ENCODE measurements at regions not wholly inside any gene's neighbourhood (a gene's known extent, or its start where the extent isn't known, plus 50 kb on each side); places are given as distances from the start of the nearest gene placed in this dataset.

GRCh38 chr20:48433178-48433577, 394.6 kb downstream of the PREX1 start:
- DNase-seq = no peak

- no peak for DNase-seq
Measured at GRCh38 chr20:48432494-48432832, 395.3 kb downstream of the PREX1 start.

- DNase-seq = no peak
Measured at GRCh38 chr20:48431653-48432493, 395.9 kb downstream of the PREX1 start.

- no peak for DNase-seq
Measured at GRCh38 chr20:48426630-48427029, 401.2 kb downstream of the PREX1 start.

- DNase-seq = no peak
Measured at GRCh38 chr20:48425817-48426612, 401.8 kb downstream of the PREX1 start.

GRCh38 chr20:48425321-48425720, 402.5 kb downstream of the PREX1 start:
- DNase-seq = no peak

- DNase-seq = no peak
Measured at GRCh38 chr20:48422242-48422960, 405.4 kb downstream of the PREX1 start.

GRCh38 chr20:48421547-48421946, 406.3 kb downstream of the PREX1 start:
- DNase-seq = no peak

- no peak for DNase-seq
Measured at GRCh38 chr20:48420176-48420575, 407.6 kb downstream of the PREX1 start.

GRCh38 chr20:48419173-48419572, 408.6 kb downstream of the PREX1 start:
- DNase-seq = no peak

- DNase-seq = no peak
Measured at GRCh38 chr20:48416002-48416401, 411.8 kb downstream of the PREX1 start.

GRCh38 chr20:48414786-48415185, 413.0 kb downstream of the PREX1 start:
- no peak for DNase-seq

- DNase-seq = no peak
Measured at GRCh38 chr20:48411919-48412522, 415.8 kb downstream of the PREX1 start.

- DNase-seq = no peak
Measured at GRCh38 chr20:48411245-48411644, 416.6 kb downstream of the PREX1 start.

GRCh38 chr20:48409055-48409615, 418.7 kb downstream of the PREX1 start:
- no peak for DNase-seq

- no peak for DNase-seq
Measured at GRCh38 chr20:48407710-48408109, 420.1 kb downstream of the PREX1 start.

- DNase-seq = no peak
Measured at GRCh38 chr20:48406912-48407340, 420.9 kb downstream of the PREX1 start.

GRCh38 chr20:48406498-48406897, 421.3 kb downstream of the PREX1 start:
- no peak for DNase-seq

- DNase-seq = no peak
Measured at GRCh38 chr20:48405909-48406308, 421.9 kb downstream of the PREX1 start.

- DNase-seq = no peak
Measured at GRCh38 chr20:48404598-48404997, 423.2 kb downstream of the PREX1 start.

GRCh38 chr20:48403167-48403761, 424.5 kb downstream of the PREX1 start:
- no peak for DNase-seq

GRCh38 chr20:48401359-48401758, 426.4 kb downstream of the PREX1 start:
- no peak for DNase-seq
